Osteocyte (in vitro differentiated cells): ENCODE measurements at regions not wholly inside any gene's neighbourhood (a gene's known extent, or its start where the extent isn't known, plus 50 kb on each side); places are given as distances from the start of the nearest gene placed in this dataset.

Experiments used
- DNase-seq: peaks from one replicate; pipeline ENCODE4 v3.0.0; 2021; ENCODE audit warnings: mixed read lengths; ENCODE audit not compliant: unreplicated experiment; ENCODE audit errors: extremely low spot score
- H3K27ac Mint-ChIP-seq: one replicate; pipeline ENCODE4 v1.8.0; 2021; ENCODE audit warnings: mild to moderate bottlenecking, mixed read lengths; ENCODE audit not compliant: unreplicated experiment
- H3K27me3 Mint-ChIP-seq: one replicate; pipeline ENCODE4 v1.8.0; 2021; ENCODE audit warnings: mixed read lengths; ENCODE audit not compliant: unreplicated experiment
- H3K36me3 Mint-ChIP-seq: one replicate; pipeline ENCODE4 v1.8.0; 2021; ENCODE audit warnings: mixed read lengths; ENCODE audit not compliant: unreplicated experiment
- H3K4me1 Mint-ChIP-seq: one replicate; pipeline ENCODE4 v1.8.0; 2021; ENCODE audit warnings: mixed read lengths; ENCODE audit not compliant: unreplicated experiment
- H3K4me3 Mint-ChIP-seq: one replicate; pipeline ENCODE4 v1.8.0; 2021; ENCODE audit warnings: mild to moderate bottlenecking, moderate library complexity, mixed read lengths; ENCODE audit not compliant: unreplicated experiment
- H3K9me3 Mint-ChIP-seq: one replicate; pipeline ENCODE4 v1.8.0; 2021; ENCODE audit warnings: mixed read lengths; ENCODE audit not compliant: unreplicated experiment
- TF ChIP-seq, protein P1 (sequence below): fragments of 200-600 bp; sonication (generic); IDR thresholded peaks from 2 replicates; pipeline ENCODE4 v1.5.0; 2021; ENCODE audit warnings: antibody characterized with exemption, mild to moderate bottlenecking, moderate library complexity

GRCh38 chr5:91643797-91644196 is 260.7 kb upstream of the ARRDC3 start:
- H3K4me1 Mint-ChIP-seq: peaks cover 24% of the 10 kb centered on the region
- no peak overlapping the region for H3K4me3 Mint-ChIP-seq
- DNase-seq: no peak
- no peaks in the 10 kb centered on the region for H3K9me3 Mint-ChIP-seq
- H3K36me3 Mint-ChIP-seq: no peaks in the 10 kb centered on the region
- H3K27me3 Mint-ChIP-seq: peaks cover 2% of the 10 kb centered on the region
- TF ChIP-seq, protein P1, sequence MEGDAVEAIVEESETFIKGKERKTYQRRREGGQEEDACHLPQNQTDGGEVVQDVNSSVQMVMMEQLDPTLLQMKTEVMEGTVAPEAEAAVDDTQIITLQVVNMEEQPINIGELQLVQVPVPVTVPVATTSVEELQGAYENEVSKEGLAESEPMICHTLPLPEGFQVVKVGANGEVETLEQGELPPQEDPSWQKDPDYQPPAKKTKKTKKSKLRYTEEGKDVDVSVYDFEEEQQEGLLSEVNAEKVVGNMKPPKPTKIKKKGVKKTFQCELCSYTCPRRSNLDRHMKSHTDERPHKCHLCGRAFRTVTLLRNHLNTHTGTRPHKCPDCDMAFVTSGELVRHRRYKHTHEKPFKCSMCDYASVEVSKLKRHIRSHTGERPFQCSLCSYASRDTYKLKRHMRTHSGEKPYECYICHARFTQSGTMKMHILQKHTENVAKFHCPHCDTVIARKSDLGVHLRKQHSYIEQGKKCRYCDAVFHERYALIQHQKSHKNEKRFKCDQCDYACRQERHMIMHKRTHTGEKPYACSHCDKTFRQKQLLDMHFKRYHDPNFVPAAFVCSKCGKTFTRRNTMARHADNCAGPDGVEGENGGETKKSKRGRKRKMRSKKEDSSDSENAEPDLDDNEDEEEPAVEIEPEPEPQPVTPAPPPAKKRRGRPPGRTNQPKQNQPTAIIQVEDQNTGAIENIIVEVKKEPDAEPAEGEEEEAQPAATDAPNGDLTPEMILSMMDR: no peak
- H3K27ac Mint-ChIP-seq: peak overlapping the region; percentile 67

DNA sequence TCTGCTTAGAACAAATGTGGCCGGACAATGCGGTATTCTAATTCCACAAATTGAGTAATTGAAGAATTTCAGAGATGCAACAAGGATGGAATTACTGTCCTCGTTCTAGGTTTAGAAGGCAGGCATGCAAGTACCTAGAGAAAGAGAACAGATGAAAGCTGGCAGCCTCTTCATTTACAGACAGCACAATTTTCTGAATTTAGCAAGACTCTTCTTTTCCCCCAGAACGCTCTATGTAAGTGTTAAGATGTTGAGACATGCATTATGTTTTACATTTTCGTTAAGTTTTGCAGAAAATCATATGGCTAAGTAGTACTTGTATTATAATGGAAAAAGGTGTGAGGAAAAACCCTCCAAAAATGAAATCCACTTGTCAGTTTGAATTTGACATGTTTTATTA is 259.5 kb upstream of the ARRDC3 start:
- DNase-seq: no peak
- TF ChIP-seq, protein P1: no peak
- Mint-ChIP-seq H3K36me3 (no peaks in the 10 kb centered on the region), H3K27ac (no peak overlapping the region), H3K4me1 (peaks cover 24% of the 10 kb centered on the region), H3K27me3 (peaks cover 2% of the 10 kb centered on the region), H3K9me3 (no peaks in the 10 kb centered on the region), H3K4me3 (no peak overlapping the region)

DNA sequence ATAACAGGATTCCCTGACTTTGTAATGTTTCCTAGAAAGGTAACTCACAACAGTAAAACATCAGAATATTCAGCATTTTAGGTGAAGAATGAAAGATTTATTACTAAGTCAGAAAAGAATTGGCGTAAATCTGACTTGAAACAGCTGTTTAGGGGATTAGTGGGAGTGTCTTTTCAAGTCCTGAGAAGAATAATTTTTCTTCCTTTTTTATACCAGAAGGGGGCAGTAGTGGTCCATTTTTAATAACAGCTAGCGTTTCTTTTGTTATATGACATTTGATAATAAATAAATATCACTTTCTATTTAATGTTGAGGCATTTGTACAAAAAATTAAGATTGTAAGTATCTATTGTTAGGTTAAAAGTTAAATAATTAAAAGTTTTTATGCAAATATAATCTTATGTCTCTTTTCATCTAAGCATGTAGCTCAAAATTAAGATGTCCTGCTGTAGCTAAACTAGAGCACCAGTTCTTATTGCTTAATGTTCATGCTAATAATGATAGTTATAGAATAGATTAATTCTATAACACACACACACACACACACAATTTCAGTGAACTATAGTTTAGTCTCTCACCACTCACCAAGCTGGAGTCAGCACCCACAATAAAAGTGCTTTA is 258.7 kb upstream of the ARRDC3 start:
- Mint-ChIP-seq H3K27me3 (peaks cover 2% of the 10 kb centered on the region), H3K36me3 (no peaks in the 10 kb centered on the region), H3K4me1 (peaks cover 24% of the 10 kb centered on the region), H3K4me3 (no peak overlapping the region), H3K9me3 (no peaks in the 10 kb centered on the region), H3K27ac (no peak overlapping the region)
- TF ChIP-seq, protein P1: peak; percentile 74
- no peak for DNase-seq

- Mint-ChIP-seq H3K27me3 (peaks cover 2% of the 10 kb centered on the region), H3K9me3 (no peaks in the 10 kb centered on the region)
These were observed 256.6 kb upstream of the ARRDC3 start for GRCh38 chr5:91639744-91640143.

GRCh38 chr5:91638010-91638409 is 254.9 kb upstream of the ARRDC3 start:
- H3K27ac Mint-ChIP-seq: no peak overlapping the region
- no peaks in the 10 kb centered on the region for H3K9me3 Mint-ChIP-seq
- H3K4me1 Mint-ChIP-seq: peaks cover 4% of the 10 kb centered on the region
- peaks cover 2% of the 10 kb centered on the region for H3K27me3 Mint-ChIP-seq
- TF ChIP-seq, protein P1: no peak
- DNase-seq: no peak
- no peak overlapping the region for H3K4me3 Mint-ChIP-seq
- H3K36me3 Mint-ChIP-seq: no peaks in the 10 kb centered on the region

More at GRCh38 chr5:91639744-91640143, 256.6 kb upstream of the ARRDC3 start:
- no peaks in the 10 kb centered on the region for H3K36me3 Mint-ChIP-seq
- H3K27ac Mint-ChIP-seq: no peak overlapping the region
- no peak overlapping the region for H3K4me3 Mint-ChIP-seq
- TF ChIP-seq, protein P1: no peak
- H3K4me1 Mint-ChIP-seq: peaks cover 19% of the 10 kb centered on the region
- no peak for DNase-seq
